ENCODE measurements at regions not wholly inside any gene's neighbourhood (a gene's known extent, or its start where the extent isn't known, plus 50 kb on each side); places are given as distances from the start of the nearest gene placed in this dataset.
A peak's percentile ranks its signal among the peaks of the same experiment; 100 is the strongest.

- H3K27me3 ChIP-seq (ENCODE audit: control insufficient read depth in 4 of 4, insufficient read depth in 4 of 4, low read length in 3 of 4), result no peaks in the 10 kb centered on the region
- H3K27ac ChIP-seq (ENCODE audit: low read depth in 1 of 2, low read length in 2 of 2), result peak overlapping the region; percentile 89 to 98
- peaks cover 9 to 22% (median 16%) of the 10 kb centered on the region in 4 donors for H3K4me1 ChIP-seq (ENCODE audit: control insufficient read depth in 4 of 4, insufficient read depth in 4 of 4, low read length in 3 of 4)
- H3K9ac ChIP-seq (ENCODE audit: low read depth in 1 of 2, low read length in 2 of 2), result peak overlapping the region; percentile 53 to 94
- H3K36me3 ChIP-seq (ENCODE audit: control insufficient read depth in 4 of 4, insufficient read depth in 3 of 4, low read depth in 1 of 4, low read length in 3 of 4), result no peaks in the 10 kb centered on the region
- TF ChIP-seq HNF4G (IDR thresholded peaks at IDR 0.05), result no peak
- peak in 1 of 2 donors; percentile 39 for TF ChIP-seq HNF4A (conservative IDR thresholded peaks at IDR 0.05)
- TF ChIP-seq, protein P1, sequence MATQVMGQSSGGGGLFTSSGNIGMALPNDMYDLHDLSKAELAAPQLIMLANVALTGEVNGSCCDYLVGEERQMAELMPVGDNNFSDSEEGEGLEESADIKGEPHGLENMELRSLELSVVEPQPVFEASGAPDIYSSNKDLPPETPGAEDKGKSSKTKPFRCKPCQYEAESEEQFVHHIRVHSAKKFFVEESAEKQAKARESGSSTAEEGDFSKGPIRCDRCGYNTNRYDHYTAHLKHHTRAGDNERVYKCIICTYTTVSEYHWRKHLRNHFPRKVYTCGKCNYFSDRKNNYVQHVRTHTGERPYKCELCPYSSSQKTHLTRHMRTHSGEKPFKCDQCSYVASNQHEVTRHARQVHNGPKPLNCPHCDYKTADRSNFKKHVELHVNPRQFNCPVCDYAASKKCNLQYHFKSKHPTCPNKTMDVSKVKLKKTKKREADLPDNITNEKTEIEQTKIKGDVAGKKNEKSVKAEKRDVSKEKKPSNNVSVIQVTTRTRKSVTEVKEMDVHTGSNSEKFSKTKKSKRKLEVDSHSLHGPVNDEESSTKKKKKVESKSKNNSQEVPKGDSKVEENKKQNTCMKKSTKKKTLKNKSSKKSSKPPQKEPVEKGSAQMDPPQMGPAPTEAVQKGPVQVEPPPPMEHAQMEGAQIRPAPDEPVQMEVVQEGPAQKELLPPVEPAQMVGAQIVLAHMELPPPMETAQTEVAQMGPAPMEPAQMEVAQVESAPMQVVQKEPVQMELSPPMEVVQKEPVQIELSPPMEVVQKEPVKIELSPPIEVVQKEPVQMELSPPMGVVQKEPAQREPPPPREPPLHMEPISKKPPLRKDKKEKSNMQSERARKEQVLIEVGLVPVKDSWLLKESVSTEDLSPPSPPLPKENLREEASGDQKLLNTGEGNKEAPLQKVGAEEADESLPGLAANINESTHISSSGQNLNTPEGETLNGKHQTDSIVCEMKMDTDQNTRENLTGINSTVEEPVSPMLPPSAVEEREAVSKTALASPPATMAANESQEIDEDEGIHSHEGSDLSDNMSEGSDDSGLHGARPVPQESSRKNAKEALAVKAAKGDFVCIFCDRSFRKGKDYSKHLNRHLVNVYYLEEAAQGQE (IDR thresholded peaks at IDR 0.05), result no peak
- no peak for TF ChIP-seq NR2F2 (IDR thresholded peaks at IDR 0.05)
- TF ChIP-seq SP1 (IDR thresholded peaks at IDR 0.05), result no peak
- TF ChIP-seq YY1 (IDR thresholded peaks at IDR 0.05), result peak; percentile 2
- peak; percentile 14 for TF ChIP-seq TAF1 (conservative IDR thresholded peaks at IDR 0.05)
- no peak for TF ChIP-seq RAD21 (IDR thresholded peaks at IDR 0.05)
- no peak for TF ChIP-seq JUND (IDR thresholded peaks at IDR 0.05)
- TF ChIP-seq GABPA (IDR thresholded peaks at IDR 0.05 in 1 of 2, conservative IDR thresholded peaks at IDR 0.05 in 1 of 2), result no peak
- under 1% methylated on average over 21 of the region's 21 CpGs for WGBS
- no peaks in the 10 kb centered on the region for H3K9me3 ChIP-seq (ENCODE audit: control insufficient read depth in 4 of 4, low read length in 3 of 4)
- H3K4me3 ChIP-seq (ENCODE audit: low read depth in 1 of 3, low read length in 3 of 3), result peak overlapping the region; percentile 65 to 91 (median 86)
- DNase-seq (ENCODE audit: low spot score), result peak; percentile 68
Measured at GRCh38 chr6:26158581-26159356, 71.5 kb downstream of the HFE start.

DNA sequence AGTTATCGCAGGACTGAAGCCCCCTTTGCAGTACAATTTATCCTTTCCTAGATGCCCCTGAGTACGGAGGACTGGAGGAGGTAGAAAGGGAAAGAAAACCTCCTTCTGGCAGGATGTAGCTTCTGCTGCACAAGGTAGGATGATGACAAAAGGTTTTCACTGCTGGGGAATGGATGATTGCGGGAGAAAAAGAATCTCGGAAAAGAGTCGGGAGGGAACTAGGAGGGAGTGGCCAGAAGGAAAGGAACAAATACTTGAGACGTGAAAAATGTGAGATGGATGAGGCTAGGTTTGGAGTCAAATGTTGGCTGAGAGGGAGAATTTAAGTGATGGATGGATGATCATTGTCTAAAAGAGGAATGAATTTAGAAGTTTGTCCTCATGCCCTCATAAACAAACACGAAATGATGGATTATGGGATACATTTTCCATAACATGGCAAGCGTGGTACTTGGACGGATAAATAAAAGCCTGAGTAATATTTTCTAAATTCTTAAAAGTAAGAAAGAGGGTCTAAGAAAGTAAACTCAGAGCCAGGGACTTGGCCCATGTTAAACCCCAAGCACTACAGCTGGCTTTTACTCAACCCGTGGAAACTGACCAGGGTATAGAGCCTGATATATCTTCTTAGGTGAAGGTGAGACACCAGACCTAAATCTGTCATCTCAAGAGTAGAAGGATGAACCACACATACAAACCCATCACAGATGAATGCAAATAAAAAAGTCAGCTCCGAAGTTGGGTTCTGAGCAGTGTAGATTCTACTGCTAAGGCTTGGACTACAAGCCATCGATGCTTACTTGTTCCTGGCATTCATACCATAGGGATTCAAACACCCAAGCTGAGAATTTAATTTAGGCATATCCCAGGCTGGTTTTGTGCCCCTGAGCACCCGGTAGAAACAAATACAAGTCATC is 72.4 kb downstream of the HFE start:
- Histone ChIP-seq H3K9ac (ENCODE audit: low read depth in 1 of 2, low read length in 2 of 2) (peak overlapping the region; percentile 53 to 94), H3K4me3 (ENCODE audit: low read depth in 1 of 3, low read length in 3 of 3) (peak overlapping the region; percentile 65 to 91 (median 86)), H3K27me3 (ENCODE audit: control insufficient read depth in 4 of 4, insufficient read depth in 4 of 4, low read length in 3 of 4) (no peaks in the 10 kb centered on the region), H3K9me3 (ENCODE audit: control insufficient read depth in 4 of 4, low read length in 3 of 4) (no peaks in the 10 kb centered on the region), H3K27ac (ENCODE audit: low read depth in 1 of 2, low read length in 2 of 2) (peak overlapping the region; percentile 89 to 98), H3K4me1 (ENCODE audit: control insufficient read depth in 4 of 4, insufficient read depth in 4 of 4, low read length in 3 of 4) (peaks cover 9 to 22% (median 16%) of the 10 kb centered on the region in 4 donors), H3K36me3 (ENCODE audit: control insufficient read depth in 4 of 4, insufficient read depth in 3 of 4, low read depth in 1 of 4, low read length in 3 of 4) (peaks cover 0 to 4% (median 3%) of the 10 kb centered on the region in 4 donors)
- WGBS, result 22% methylated on average over 13 of the region's 13 CpGs
- no peak for DNase-seq (ENCODE audit: low spot score)
- TF ChIP-seq JUND (IDR thresholded peaks at IDR 0.05) (no peak), TAF1 (conservative IDR thresholded peaks at IDR 0.05) (no peak), FOXA2 (IDR thresholded peaks at IDR 0.05) (no peak), HNF4A (conservative IDR thresholded peaks at IDR 0.05) (no peak), GABPA (IDR thresholded peaks at IDR 0.05 in 1 of 2, conservative IDR thresholded peaks at IDR 0.05 in 1 of 2) (no peak), FOXA1 (IDR thresholded peaks at IDR 0.05) (no peak), RXRA (IDR thresholded peaks at IDR 0.05) (no peak), YY1 (IDR thresholded peaks at IDR 0.05) (no peak), RAD21 (IDR thresholded peaks at IDR 0.05) (no peak), EGR1 (IDR thresholded peaks at IDR 0.05; ENCODE audit: low read depth in 2 of 2) (no peak)
- TF ChIP-seq, protein P2, sequence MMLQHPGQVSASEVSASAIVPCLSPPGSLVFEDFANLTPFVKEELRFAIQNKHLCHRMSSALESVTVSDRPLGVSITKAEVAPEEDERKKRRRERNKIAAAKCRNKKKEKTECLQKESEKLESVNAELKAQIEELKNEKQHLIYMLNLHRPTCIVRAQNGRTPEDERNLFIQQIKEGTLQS (IDR thresholded peaks at IDR 0.05), result no peak
- TF ChIP-seq, protein P1 (IDR thresholded peaks at IDR 0.05), result no peak

Measured in liver (tissue), 7 donors.